Activated CD4-positive, alpha-beta T cell treated with anti-CD3 and anti-CD28 coated beads for 36 hours (primary cell): ENCODE measurements at regions not wholly inside any gene's neighbourhood (a gene's known extent, or its start where the extent isn't known, plus 50 kb on each side); places are given as distances from the start of the nearest gene placed in this dataset.

Experiments
- ATAC-seq: fragments of 200-7000 bp; cut with Tn5 transposase; one replicate; pipeline ENCODE4 v1.10.0; 2021; ENCODE audit warnings: mild to moderate bottlenecking, moderate library complexity
- CTCF ChIA-PET: fragments of 350-600 bp; sonication (Branson Sonifier 250); formaldehyde crosslinking; loops from one replicate; lab custom pipeline; 2021; ENCODE audit warnings: antibody characterized with exemption; lab: Charles Lee
- POLR2A ChIA-PET: fragments of 350-600 bp; sonication (Branson Sonifier 250); formaldehyde crosslinking; loops from one replicate; lab custom pipeline; 2021; ENCODE audit warnings: antibody characterized with exemption, inconsistent platforms; lab: Charles Lee
- DNase-seq: peaks from one replicate; pipeline ENCODE4 v3.0.0-alpha.2; 2020
- H3K27ac Mint-ChIP-seq: one replicate; pipeline ENCODE4 v1.8.0; 2021; ENCODE audit warnings: mixed read lengths
- H3K27me3 Mint-ChIP-seq: one replicate; pipeline ENCODE4 v1.8.0; 2021; ENCODE audit warnings: mixed read lengths
- H3K36me3 Mint-ChIP-seq: one replicate; pipeline ENCODE4 v1.8.0; 2021; ENCODE audit warnings: low read depth, mixed read lengths
- H3K4me1 Mint-ChIP-seq: one replicate; pipeline ENCODE4 v1.8.0; 2021; ENCODE audit warnings: mixed read lengths
- H3K4me3 Mint-ChIP-seq: one replicate; pipeline ENCODE4 v1.8.0; 2021; ENCODE audit warnings: mild to moderate bottlenecking, moderate library complexity, mixed read lengths
- H3K9me3 Mint-ChIP-seq: one replicate; pipeline ENCODE4 v1.8.0; 2021; ENCODE audit warnings: low read depth, mixed read lengths
- intact Hi-C, 2 experiments: fragments of 100-400 bp; cut with DNase I in 1 of 2; cut with micrococcal nuclease in 1 of 2; formaldehyde crosslinking; loops; one replicate each; pipeline versions ENCODE4 v1.14.2 to v1.15.1; 2022 to 2024; cut with DNase I, micrococcal nuclease

DNA sequence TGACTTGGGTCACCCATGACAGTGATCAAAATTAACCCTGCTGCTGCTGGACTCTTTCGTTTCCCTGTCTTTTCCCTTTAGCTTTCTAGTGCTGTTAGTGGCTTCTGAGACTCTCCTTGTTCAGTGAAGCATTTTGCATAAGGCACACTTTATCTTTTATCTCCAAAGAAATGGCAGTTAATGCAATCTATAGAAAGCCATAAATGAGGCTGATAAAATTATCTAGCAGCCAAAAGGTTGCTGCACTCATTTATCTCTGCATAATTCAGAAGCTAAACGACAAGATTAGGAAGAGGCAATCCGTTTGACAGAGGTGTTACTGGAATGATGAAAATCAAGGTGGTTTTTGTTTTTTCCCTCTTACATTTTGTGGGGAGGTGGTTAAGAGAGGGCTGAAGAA, 1109.5 kb upstream of the EEF2KMT start:
- peaks cover 4% of the 10 kb centered on the region for H3K9me3 Mint-ChIP-seq

DNA sequence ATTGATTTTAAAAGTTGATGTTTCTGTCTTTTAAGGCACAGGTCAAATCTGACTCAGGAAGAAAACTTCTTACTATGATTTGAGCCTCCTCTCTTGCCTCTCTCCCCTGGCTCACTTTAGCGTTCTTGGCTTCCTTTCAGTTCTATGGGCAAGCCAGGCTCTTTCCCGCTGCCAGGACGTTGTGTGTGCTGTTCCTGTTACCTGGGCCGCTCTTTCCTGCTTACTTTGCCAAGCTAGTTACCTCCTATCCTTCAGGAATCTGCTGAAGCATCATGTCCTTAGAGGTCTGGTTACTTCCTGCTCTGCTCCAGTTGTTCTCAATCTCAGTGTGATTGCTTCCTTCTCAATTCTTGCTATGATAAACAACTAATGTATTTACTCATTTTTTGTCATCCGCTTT, 1108.5 kb upstream of the EEF2KMT start:
- intact Hi-C loops, result no loop called here
- no peak for DNase-seq
- Mint-ChIP-seq H3K27ac (no peak overlapping the region), H3K36me3 (no peaks in the 10 kb centered on the region), H3K9me3 (peaks cover 5% of the 10 kb centered on the region), H3K4me3 (no peak overlapping the region), H3K4me1 (no peaks in the 10 kb centered on the region), H3K27me3 (no peaks in the 10 kb centered on the region)
- ChIA-PET CTCF (no interaction called here), POLR2A (no interaction called here)
- no peak for ATAC-seq

More for the DNA sequence above, 1109.5 kb upstream of the EEF2KMT start:
- H3K4me3 Mint-ChIP-seq, result no peak overlapping the region
- no peaks in the 10 kb centered on the region for H3K4me1 Mint-ChIP-seq
- DNase-seq, result no peak
- H3K36me3 Mint-ChIP-seq, result no peaks in the 10 kb centered on the region
- H3K27me3 Mint-ChIP-seq, result no peaks in the 10 kb centered on the region
- ChIA-PET POLR2A (no interaction called here), CTCF (interaction anchor here (1.0 kb wide), 1 partner anchor 8 kb away, joined by 3 read pairs; no protein-coding TSS in a partner anchor)
- intact Hi-C loops, result no loop called here
- ATAC-seq, result no peak
- H3K27ac Mint-ChIP-seq, result no peak overlapping the region

GRCh38 chr16:6204945-6205344, 1107.3 kb upstream of the EEF2KMT start:
- DNase-seq (no peak), ATAC-seq (no peak)
- intact Hi-C loops, result no loop called here
- H3K4me3 Mint-ChIP-seq, result no peak overlapping the region
- H3K4me1 Mint-ChIP-seq, result no peaks in the 10 kb centered on the region
- H3K9me3 Mint-ChIP-seq, result peaks cover 13% of the 10 kb centered on the region
- H3K27me3 Mint-ChIP-seq, result no peaks in the 10 kb centered on the region
- ChIA-PET CTCF (no interaction called here), POLR2A (no interaction called here)
- H3K36me3 Mint-ChIP-seq, result no peaks in the 10 kb centered on the region
- no peak overlapping the region for H3K27ac Mint-ChIP-seq

- Mint-ChIP-seq H3K27ac (no peak overlapping the region), H3K36me3 (no peaks in the 10 kb centered on the region), H3K4me3 (no peak overlapping the region), H3K9me3 (peaks cover 15% of the 10 kb centered on the region), H3K4me1 (no peaks in the 10 kb centered on the region), H3K27me3 (no peaks in the 10 kb centered on the region)
- ChIA-PET CTCF (no interaction called here), POLR2A (no interaction called here)
- DNase-seq, result no peak
- intact Hi-C loops, result no loop called here
- ATAC-seq, result no peak
These were observed 1103.3 kb upstream of the EEF2KMT start for GRCh38 chr16:6200861-6201260.

DNA sequence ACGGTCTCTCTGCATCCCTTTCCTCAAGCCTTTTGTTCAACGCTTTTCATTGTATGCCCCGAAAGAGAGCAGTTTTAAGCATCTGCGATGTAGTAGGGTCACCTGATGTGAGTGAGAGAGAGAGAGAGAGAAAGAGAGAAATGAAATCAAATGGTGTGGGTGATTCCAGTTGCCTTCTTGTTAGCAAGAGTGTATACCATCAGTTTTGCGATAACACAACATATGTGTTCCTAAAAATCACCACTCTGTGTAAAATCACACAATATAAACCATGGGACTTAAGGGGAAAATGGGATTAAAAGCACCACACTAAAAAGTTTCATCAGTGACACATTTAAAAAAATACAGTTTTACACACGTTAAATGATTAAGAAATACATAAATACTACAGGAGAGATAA, 1102.7 kb upstream of the EEF2KMT start:
- H3K4me1 Mint-ChIP-seq, result no peaks in the 10 kb centered on the region
- intact Hi-C loops, result no loop called here
- H3K4me3 Mint-ChIP-seq, result no peak overlapping the region
- H3K27me3 Mint-ChIP-seq, result no peaks in the 10 kb centered on the region
- H3K9me3 Mint-ChIP-seq, result peaks cover 15% of the 10 kb centered on the region
- POLR2A ChIA-PET, result no interaction called here
- CTCF ChIA-PET, result no interaction called here
- no peak for DNase-seq
- ATAC-seq, result no peak
- H3K27ac Mint-ChIP-seq, result no peak overlapping the region
- no peaks in the 10 kb centered on the region for H3K36me3 Mint-ChIP-seq

- peaks cover 26% of the 10 kb centered on the region for H3K9me3 Mint-ChIP-seq
- intact Hi-C loops, result no loop called here
- H3K27ac Mint-ChIP-seq, result no peak overlapping the region
These were observed 1098.4 kb upstream of the EEF2KMT start for GRCh38 chr16:6195966-6196365.

GRCh38 chr16:6193718-6194117, 1096.1 kb upstream of the EEF2KMT start:
- CTCF ChIA-PET, result no interaction called here
- no peaks in the 10 kb centered on the region for H3K4me1 Mint-ChIP-seq
- POLR2A ChIA-PET, result no interaction called here
- no peaks in the 10 kb centered on the region for H3K36me3 Mint-ChIP-seq
- peaks cover 19% of the 10 kb centered on the region for H3K9me3 Mint-ChIP-seq
- no peak overlapping the region for H3K4me3 Mint-ChIP-seq
- no peak for ATAC-seq
- H3K27ac Mint-ChIP-seq, result no peak overlapping the region
- intact Hi-C loops, result no loop called here
- no peaks in the 10 kb centered on the region for H3K27me3 Mint-ChIP-seq
- peak; percentile 9 for DNase-seq

More at GRCh38 chr16:6195966-6196365, 1098.4 kb upstream of the EEF2KMT start:
- ATAC-seq (no peak), DNase-seq (no peak)
- POLR2A ChIA-PET, result no interaction called here
- Mint-ChIP-seq H3K4me1 (no peaks in the 10 kb centered on the region), H3K36me3 (no peaks in the 10 kb centered on the region), H3K4me3 (no peak overlapping the region), H3K27me3 (no peaks in the 10 kb centered on the region)
- CTCF ChIA-PET, result interaction anchor here (0.6 kb wide), 1 partner anchor 496 kb away, joined by 3 read pairs; no protein-coding TSS in a partner anchor

DNA sequence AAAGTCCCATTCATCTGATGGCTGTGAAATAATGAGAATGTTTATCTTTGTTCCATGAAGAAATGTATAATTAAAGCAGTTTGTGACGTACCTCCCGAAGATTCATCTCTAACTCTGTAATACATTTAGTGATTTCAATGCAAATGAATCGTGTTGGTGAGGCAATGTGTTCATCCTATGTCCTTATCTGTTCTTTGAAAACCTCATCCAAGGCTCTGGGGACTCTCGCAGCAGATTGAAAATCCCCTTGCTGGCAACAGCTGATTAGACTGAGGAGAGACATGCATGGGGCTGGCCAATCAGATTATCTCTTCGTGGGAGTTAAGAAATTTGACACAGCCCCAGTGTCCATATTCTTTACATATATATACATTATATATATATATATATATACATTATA, 1095.4 kb upstream of the EEF2KMT start:
- ATAC-seq (no peak), DNase-seq (no peak)
- H3K27me3 Mint-ChIP-seq, result no peaks in the 10 kb centered on the region
- no peaks in the 10 kb centered on the region for H3K4me1 Mint-ChIP-seq
- H3K36me3 Mint-ChIP-seq, result no peaks in the 10 kb centered on the region
- H3K4me3 Mint-ChIP-seq, result no peak overlapping the region
- H3K9me3 Mint-ChIP-seq, result peaks cover 17% of the 10 kb centered on the region
- ChIA-PET POLR2A (no interaction called here), CTCF (no interaction called here)
- intact Hi-C loops, result no loop called here
- H3K27ac Mint-ChIP-seq, result no peak overlapping the region

- ChIA-PET POLR2A (no interaction called here), CTCF (no interaction called here)
- Mint-ChIP-seq H3K36me3 (no peaks in the 10 kb centered on the region), H3K9me3 (peaks cover 15% of the 10 kb centered on the region), H3K4me1 (no peaks in the 10 kb centered on the region), H3K27me3 (no peaks in the 10 kb centered on the region), H3K4me3 (no peak overlapping the region), H3K27ac (no peak overlapping the region)
- intact Hi-C loops, result no loop called here
- DNase-seq (no peak), ATAC-seq (no peak)
These were observed 1094.9 kb upstream of the EEF2KMT start for GRCh38 chr16:6192532-6192931.

DNA sequence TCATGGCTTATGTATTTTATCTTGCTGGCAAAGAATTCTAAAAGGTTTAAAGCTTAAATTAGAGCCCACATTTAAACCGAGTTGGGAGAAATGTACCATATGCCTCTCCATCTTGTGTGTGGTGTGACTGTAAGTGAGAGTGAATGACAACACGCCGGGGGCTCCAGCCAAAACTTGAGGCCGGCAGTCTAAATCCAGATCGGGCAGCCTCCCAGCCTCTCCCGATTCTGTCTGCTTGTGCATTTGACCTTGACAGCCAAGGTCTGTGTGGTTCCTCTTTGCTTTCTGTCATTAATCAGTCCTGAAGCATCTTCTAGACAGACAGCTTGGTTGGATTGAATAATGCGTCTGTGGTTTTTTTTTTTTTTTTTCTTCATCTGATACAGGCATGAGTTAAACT, 1093.2 kb upstream of the EEF2KMT start:
- no peak for DNase-seq
- ChIA-PET POLR2A (no interaction called here), CTCF (no interaction called here)
- no peak overlapping the region for H3K27ac Mint-ChIP-seq
- H3K4me3 Mint-ChIP-seq, result no peak overlapping the region
- intact Hi-C loops, result no loop called here
- H3K4me1 Mint-ChIP-seq, result no peaks in the 10 kb centered on the region
- H3K27me3 Mint-ChIP-seq, result no peaks in the 10 kb centered on the region
- ATAC-seq, result no peak
- H3K36me3 Mint-ChIP-seq, result no peaks in the 10 kb centered on the region
- H3K9me3 Mint-ChIP-seq, result peaks cover 15% of the 10 kb centered on the region

DNA sequence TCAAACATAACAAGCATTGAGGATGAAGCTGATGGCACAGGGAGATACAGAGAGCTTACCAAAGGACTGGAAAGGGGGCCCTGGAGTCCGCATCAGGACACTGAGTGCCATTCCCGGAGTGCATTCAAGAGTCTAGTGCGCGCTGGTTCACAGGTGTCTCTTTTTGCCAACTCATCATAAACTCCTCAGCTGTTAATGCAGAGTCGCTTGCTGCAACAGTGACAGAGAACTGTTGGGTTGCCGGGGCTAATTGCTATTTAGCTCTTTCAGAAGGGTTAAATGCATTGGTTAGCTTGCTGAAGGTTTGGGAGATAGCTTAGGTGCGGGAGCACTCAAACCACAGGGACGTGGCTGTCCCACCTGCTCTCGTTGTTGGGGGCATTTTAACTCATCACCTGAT, 1091.6 kb upstream of the EEF2KMT start:
- no peaks in the 10 kb centered on the region for H3K27me3 Mint-ChIP-seq
- no peaks in the 10 kb centered on the region for H3K36me3 Mint-ChIP-seq
- ChIA-PET POLR2A (no interaction called here), CTCF (no interaction called here)
- H3K4me3 Mint-ChIP-seq, result no peak overlapping the region
- peaks cover 11% of the 10 kb centered on the region for H3K9me3 Mint-ChIP-seq
- no peak for ATAC-seq
- H3K4me1 Mint-ChIP-seq, result no peaks in the 10 kb centered on the region
- no peak for DNase-seq
- intact Hi-C loops, result no loop called here
- no peak overlapping the region for H3K27ac Mint-ChIP-seq

DNA sequence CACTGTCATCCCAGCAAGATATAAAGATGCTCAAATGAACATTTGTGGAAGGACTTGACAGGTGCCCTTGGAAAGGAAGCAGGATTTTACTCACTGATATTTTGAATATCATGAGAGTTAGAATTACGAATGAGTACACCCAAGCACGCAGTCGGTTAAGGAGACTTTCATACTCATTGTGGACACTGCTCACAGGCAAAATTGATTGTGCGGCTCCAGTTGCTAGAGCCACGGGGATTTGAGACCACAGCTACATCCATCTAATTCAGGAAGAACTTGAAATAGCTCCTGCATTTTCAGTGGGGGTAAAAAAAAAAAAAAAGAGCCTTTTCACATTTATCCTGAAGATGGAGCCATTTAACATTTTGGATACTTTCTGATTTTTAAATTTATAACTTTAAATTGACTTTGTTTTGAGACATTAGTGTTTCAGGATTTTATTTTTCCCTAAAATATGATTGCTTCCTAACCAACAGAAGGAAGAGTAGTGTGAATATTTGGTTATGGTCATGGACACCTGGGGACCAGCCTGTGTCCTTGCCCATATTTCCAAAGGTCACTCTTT, 1080.1 kb upstream of the EEF2KMT start:
- DNase-seq (no peak), ATAC-seq (no peak)
- intact Hi-C loops, result no loop called here
- Mint-ChIP-seq H3K9me3 (peaks cover 5% of the 10 kb centered on the region), H3K4me3 (no peak overlapping the region), H3K36me3 (no peaks in the 10 kb centered on the region), H3K27ac (no peak overlapping the region), H3K27me3 (no peaks in the 10 kb centered on the region), H3K4me1 (no peaks in the 10 kb centered on the region)
- ChIA-PET POLR2A (no interaction called here), CTCF (no interaction called here)

GRCh38 chr16:6170022-6170421, 1072.4 kb upstream of the EEF2KMT start:
- POLR2A ChIA-PET, result no interaction called here
- intact Hi-C loops, result no loop called here
- CTCF ChIA-PET, result no interaction called here
- H3K36me3 Mint-ChIP-seq, result no peaks in the 10 kb centered on the region
- H3K27ac Mint-ChIP-seq, result no peak overlapping the region
- ATAC-seq, result no peak
- no peak overlapping the region for H3K4me3 Mint-ChIP-seq
- DNase-seq, result no peak
- peaks cover 2% of the 10 kb centered on the region for H3K9me3 Mint-ChIP-seq
- no peaks in the 10 kb centered on the region for H3K4me1 Mint-ChIP-seq
- H3K27me3 Mint-ChIP-seq, result no peaks in the 10 kb centered on the region
